ENCODE measurements at regions not wholly inside any gene's neighbourhood (a gene's known extent, or its start where the extent isn't known, plus 50 kb on each side); places are given as distances from the start of the nearest gene placed in this dataset.

- TF ChIP-seq CTCF (IDR thresholded peaks at IDR 0.05) (no peak), POLR2A (IDR thresholded peaks at IDR 0.05) (no peak), POLR2AphosphoS5 (IDR thresholded peaks at IDR 0.05) (no peak)
Observed at GRCh38 chr22:44364751-44365130, 52.0 kb upstream of the SHISAL1 start.

All from prostate gland (tissue), 2 donors.